Erythroblast (primary cell): ENCODE measurements at regions not wholly inside any gene's neighbourhood (a gene's known extent, or its start where the extent isn't known, plus 50 kb on each side); places are given as distances from the start of the nearest gene placed in this dataset.

Experiments used
- GATA1 ChIP-seq: IDR thresholded peaks from 2 replicates; pipeline ENCODE4 v1.6.1; 2011; ENCODE audit warnings: low read depth, mild to moderate bottlenecking, control low read depth, low read length, moderate library complexity
- POLR2A ChIP-seq: IDR thresholded peaks from 2 replicates; pipeline ENCODE4 v1.6.1; 2011; ENCODE audit warnings: mild to moderate bottlenecking, low read length

DNA sequence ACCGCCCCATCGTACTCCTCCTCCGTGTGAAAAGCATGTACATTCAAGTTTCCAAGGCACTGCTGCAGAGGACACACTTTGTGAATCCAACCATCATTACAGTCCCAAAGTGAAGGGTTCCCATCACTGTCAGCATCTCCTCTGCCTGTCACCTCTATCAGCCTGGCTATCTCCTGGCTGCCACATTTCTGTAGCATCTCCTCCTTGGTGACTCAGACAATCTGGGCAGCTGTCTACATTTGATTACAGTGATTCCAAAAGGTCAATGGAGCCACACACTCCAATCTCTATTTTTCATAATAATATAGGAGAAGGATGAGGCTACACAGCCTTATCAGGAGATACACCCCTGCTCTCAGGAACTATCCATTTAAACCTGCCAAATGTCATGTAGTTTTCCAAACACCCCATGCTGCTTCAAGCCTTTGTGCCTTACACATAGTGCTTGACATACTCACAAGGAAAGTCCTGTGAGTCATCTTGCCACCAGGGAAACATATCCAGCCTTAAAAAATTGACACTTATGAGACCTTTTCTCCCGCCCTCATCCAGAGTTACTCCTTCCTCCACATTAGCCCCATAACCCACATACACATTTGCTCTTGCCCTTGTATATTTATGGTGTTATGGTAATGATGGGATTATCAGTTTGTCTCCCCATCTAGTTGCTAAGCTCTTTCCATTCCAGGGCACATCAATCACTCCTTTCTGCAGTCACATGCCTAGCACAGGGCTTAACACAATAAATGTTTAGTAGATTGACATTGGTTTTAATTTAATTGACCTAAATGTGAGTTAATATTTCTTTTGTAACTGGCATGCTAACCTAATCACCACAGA is 250.1 kb upstream of the CDH5 start:
- TF ChIP-seq POLR2A (no peak), GATA1 (no peak)
